GM12874 (cell line): ENCODE measurements at regions not wholly inside any gene's neighbourhood (a gene's known extent, or its start where the extent isn't known, plus 50 kb on each side); places are given as distances from the start of the nearest gene placed in this dataset.

Experiments
- TF ChIP-seq, protein P1 (sequence below): IDR thresholded peaks from 2 replicates; pipeline ENCODE4 v1.5.1; 2011; ENCODE audit warnings: low read depth, mild to moderate bottlenecking, control low read depth, low read length, moderate library complexity; ENCODE audit not compliant: insufficient read depth

DNA sequence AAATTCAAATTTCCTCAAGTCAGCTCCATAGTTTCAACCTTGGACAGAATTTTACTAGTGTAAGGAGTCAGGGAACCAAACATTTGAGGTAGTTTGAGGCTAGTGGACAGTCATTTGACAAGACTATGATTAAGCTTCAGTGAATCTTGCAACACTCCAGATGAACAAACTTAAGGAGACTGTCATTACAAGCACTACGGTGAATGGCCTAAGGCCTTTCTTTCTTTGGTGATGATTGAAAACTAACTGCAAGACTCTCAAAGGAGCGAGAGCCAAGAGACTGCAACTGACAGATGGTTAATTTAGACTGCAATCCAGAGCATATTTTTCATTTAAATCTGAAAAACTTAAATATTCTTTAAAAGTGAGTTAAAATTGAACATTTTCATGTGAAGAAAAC is 272.3 kb upstream of the NECTIN3 start:
- TF ChIP-seq, protein P1, sequence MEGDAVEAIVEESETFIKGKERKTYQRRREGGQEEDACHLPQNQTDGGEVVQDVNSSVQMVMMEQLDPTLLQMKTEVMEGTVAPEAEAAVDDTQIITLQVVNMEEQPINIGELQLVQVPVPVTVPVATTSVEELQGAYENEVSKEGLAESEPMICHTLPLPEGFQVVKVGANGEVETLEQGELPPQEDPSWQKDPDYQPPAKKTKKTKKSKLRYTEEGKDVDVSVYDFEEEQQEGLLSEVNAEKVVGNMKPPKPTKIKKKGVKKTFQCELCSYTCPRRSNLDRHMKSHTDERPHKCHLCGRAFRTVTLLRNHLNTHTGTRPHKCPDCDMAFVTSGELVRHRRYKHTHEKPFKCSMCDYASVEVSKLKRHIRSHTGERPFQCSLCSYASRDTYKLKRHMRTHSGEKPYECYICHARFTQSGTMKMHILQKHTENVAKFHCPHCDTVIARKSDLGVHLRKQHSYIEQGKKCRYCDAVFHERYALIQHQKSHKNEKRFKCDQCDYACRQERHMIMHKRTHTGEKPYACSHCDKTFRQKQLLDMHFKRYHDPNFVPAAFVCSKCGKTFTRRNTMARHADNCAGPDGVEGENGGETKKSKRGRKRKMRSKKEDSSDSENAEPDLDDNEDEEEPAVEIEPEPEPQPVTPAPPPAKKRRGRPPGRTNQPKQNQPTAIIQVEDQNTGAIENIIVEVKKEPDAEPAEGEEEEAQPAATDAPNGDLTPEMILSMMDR = no peak

DNA sequence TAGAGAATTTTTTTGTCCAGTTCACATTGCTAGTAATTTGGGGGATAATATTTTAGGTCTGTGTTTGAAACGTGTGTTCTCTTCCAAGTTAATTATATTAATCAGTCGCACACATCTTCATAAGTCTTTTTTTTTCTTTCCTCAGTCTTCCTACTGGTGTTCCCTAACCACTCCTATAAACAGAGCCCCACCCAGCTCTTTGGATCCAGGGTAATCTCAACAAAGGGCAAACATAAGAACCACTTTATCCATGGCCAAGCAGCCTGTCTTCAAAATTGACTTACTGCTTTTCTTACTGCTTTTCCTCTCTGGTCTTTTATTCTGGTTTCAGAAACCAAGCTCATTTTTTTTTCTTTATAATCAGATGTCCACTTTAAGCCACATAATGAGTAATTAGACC is 266.8 kb upstream of the NECTIN3 start:
- TF ChIP-seq, protein P1 = no peak

DNA sequence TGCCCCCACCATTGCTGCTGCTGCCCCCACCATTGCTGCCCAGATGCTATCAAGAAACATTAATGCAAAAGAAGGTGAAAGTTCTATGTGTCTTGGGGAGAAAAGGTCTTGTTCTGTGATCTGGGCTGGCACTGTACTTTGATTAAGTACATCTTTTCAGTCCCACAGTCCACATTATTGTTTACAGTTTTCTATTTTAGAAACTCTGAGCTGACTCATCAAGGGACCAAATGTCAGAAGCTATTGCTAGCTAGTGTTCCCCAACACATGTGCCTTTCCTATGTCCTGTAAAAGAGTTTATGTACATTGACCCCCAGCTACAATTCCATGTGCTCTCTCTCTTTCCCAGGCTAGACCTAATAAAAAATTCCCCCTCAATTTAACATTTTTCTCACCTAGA is 264.7 kb upstream of the NECTIN3 start:
- TF ChIP-seq, protein P1 = no peak

DNA sequence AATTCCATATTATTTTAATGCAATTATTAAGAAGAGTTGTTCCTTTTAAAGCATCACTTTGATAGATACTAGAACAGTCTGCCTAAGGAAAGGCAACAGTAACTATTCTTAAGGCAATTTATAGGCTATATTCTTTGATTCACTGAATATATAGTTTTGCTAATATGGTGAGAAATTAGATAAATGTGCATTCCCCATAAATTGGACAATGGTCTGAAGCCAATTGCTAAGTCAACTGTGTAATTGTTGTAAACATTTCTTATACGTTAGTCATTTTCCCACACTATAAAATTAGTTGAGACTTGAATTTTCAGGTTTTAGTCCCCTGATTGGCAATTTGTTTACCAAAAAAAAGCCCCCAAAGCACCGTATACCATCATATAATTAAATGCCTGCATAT is 263.0 kb upstream of the NECTIN3 start:
- TF ChIP-seq, protein P1 = no peak

DNA sequence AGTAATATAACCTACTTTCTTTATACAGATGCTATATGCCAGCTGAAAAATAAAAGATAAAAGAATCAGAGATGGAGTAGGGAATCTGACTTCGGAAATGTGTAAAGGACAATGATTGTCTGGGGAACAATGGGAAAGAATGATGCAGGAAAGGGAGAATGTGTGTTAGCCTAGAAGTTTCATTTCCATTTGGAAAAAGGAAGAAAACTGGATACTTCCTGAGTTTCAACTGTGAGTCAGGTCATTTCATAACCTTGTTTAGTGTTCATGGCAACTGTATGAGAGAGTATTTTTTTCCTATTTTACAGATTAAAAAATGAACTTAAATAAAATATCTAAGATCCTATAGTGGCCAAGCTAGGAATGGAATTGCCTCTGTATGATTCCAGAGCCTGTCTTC is 261.3 kb upstream of the NECTIN3 start:
- TF ChIP-seq, protein P1 = no peak

DNA sequence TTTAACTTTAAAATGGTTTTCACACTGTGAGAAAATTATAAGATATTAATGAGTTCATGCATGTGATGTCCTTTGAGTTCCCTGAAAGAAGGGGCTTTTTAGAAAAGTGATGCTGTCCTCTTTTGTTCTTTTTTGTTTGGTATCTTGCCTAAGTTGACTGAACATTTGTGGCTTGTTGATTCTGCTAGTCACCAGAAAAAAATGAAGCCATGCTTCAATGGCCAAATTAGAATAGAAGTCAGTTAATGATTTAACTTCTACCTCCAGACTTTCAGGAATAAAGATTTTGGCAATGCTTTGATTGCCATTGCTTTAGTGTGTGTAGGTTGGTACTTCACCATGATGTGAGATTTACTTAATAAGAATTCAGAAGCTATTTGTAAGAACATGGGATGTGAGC is 260.6 kb upstream of the NECTIN3 start:
- TF ChIP-seq, protein P1 = no peak

DNA sequence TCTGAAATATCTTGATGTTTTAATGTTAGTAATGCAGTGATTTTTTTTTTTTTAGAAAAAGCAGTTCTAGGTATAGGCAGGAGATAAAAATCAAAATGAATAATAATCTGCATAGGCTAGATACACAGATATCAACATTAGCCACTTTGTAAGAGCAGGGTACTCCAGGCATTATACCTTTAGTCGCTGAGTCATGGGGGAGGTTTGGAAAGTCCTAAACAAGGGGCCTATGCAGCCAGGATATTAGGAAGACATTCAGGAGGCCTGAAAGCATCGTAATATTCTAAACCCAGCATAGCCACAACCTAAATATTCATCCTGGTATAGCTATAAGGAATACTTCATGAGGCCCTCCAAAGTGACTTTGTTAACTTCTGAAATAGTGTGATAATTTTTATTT is 258.1 kb upstream of the NECTIN3 start:
- TF ChIP-seq, protein P1 = no peak
